Esophagus squamous epithelium (tissue), 4 donors: ENCODE measurements at regions not wholly inside any gene's neighbourhood (a gene's known extent, or its start where the extent isn't known, plus 50 kb on each side); places are given as distances from the start of the nearest gene placed in this dataset.

Experiments used
- POLR2A ChIP-seq, 4 donors: fragments of 450-650 bp; IDR thresholded peaks; one replicate each; pipeline ENCODE4 v1.6.1; 2017; ENCODE audit warnings: antibody characterized with exemption in 4 of 4, mild to moderate bottlenecking in 4 of 4, moderate library complexity in 3 of 4
- TF ChIP-seq, protein P1 (sequence below), 6 experiments: fragments of 450-650 bp in 4 of 6; fragments of 200-600 bp in 2 of 6; sonication (generic) in 2 of 6; IDR thresholded peaks; one replicate each; pipeline ENCODE4 v1.5.1; 2016 to 2019; ENCODE audit warnings: antibody characterized with exemption in 6 of 6, mild to moderate bottlenecking in 4 of 6, moderate library complexity in 4 of 6

GRCh38 chr1:147099192-147099591 lies 73.1 kb downstream of the PRKAB2 start:
- no peak for TF ChIP-seq POLR2A (IDR thresholded peaks at IDR 0.05)
- TF ChIP-seq, protein P1, sequence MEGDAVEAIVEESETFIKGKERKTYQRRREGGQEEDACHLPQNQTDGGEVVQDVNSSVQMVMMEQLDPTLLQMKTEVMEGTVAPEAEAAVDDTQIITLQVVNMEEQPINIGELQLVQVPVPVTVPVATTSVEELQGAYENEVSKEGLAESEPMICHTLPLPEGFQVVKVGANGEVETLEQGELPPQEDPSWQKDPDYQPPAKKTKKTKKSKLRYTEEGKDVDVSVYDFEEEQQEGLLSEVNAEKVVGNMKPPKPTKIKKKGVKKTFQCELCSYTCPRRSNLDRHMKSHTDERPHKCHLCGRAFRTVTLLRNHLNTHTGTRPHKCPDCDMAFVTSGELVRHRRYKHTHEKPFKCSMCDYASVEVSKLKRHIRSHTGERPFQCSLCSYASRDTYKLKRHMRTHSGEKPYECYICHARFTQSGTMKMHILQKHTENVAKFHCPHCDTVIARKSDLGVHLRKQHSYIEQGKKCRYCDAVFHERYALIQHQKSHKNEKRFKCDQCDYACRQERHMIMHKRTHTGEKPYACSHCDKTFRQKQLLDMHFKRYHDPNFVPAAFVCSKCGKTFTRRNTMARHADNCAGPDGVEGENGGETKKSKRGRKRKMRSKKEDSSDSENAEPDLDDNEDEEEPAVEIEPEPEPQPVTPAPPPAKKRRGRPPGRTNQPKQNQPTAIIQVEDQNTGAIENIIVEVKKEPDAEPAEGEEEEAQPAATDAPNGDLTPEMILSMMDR (IDR thresholded peaks at IDR 0.05): no peak
